IPS DF 19.7 (cell line): ENCODE measurements at regions not wholly inside any gene's neighbourhood (a gene's known extent, or its start where the extent isn't known, plus 50 kb on each side); places are given as distances from the start of the nearest gene placed in this dataset.
"Not testable (repeated sequence)": the region's sequence is repeated elsewhere in the genome, so short reads cannot be mapped to it uniquely, and the experiment has no call there.

ENCODE experiments used
- DNase-seq: peaks from one replicate; pipeline ENCODE4 v3.0.0-alpha.2; 2013; ENCODE audit warnings: low read depth, low spot score

- not testable (repeated sequence) for DNase-seq
Observed at GRCh38 chr21:14008436-14008835, 202.3 kb downstream of the LIPI start.

DNA sequence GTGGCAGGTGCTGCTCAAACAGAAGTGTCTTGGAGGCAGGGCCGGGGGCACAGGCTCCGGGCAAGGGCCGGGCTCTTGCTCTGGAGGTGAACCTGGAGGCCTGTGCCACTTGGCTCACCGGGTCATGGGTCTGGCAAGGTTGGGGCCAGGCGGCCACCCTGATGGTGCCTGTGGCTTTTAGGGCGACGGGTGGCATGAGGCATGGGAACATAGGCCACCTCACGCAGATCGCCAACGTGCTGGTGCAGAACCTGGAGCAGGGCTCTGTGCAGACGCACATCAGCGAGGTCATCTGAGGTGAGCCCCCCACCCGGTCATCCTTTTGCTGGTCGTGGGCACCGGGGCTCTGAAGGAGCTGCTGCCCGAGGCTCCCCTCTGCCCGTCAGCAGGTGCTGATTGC, 202.7 kb downstream of the LIPI start:
- not testable (repeated sequence) for DNase-seq

GRCh38 chr21:14006144-14006543, 204.6 kb downstream of the LIPI start:
- not testable (repeated sequence) for DNase-seq

DNA sequence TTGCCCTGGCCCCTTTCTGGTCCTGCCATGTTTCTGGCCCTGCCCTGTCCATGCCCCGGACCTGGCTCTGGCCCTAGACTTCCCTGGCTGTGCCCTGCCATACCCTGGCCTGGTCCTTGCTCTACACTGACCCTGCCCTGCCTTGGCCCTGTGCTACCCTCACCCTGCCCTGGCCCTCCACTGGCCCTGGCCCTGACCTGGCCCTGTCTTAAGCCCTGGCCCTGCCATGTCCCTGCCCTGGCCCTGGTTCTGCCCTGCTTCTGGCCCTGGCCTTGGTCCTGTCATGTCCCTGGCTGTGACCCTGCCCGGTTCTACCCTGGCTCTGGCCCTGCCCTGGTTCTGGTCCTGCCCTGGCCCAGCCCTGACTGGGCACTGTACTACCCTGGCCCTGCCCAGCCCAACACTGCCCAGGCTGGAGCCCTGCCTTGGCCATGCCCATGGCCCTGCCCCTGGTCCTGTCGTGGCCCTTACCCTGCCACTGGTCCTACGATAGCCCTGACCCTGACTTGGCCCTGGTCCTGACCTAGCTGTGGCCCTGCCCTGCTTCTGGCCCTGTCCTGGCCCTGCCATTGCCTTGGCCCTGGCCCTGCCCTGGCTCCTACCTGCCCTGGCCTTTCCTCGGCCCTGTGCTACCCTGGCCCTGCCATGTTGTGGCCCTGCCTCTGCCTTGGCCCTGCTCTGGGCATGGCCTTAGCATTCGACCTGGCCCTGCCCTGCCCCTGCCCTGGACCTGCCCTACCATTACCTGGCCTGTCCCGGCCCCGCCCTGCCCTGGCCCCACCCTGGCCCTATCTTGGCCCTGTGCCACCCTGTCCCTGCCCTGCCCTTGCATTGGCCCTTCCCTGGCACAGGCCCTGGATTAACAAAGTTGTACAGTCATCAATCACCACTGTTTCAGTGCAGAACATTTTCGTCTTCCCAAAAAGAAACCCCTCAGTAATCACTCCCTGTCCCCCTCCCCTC, 223.5 kb downstream of the LIPI start:
- not testable (repeated sequence) for DNase-seq

- not testable (repeated sequence) for DNase-seq
Observed at GRCh38 chr21:13985865-13986863, 224.6 kb downstream of the LIPI start.

GRCh38 chr21:13985137-13985864, 225.5 kb downstream of the LIPI start:
- not testable (repeated sequence) for DNase-seq

DNA sequence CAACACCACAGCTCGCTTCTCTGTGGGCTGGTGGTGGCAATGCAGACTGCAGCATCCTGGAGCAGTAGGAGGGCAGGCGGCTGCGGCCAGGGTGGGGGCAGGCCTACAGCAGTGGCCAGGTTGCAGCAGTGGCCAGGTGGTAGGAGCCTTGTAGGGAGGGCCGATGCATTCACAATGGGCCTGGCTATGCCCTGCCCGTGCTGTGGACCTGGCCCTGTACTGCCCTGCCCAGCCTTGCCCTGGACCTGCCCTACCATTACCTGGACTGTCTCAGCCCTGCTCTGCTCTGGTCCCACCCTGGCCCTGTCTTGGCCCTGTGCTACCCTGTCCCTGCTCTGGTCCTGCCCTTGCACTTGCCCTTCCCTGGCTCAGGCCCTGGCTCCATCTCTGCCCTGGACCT, 226.0 kb downstream of the LIPI start:
- DNase-seq: not testable (repeated sequence)

GRCh38 chr21:13981176-13982087, 229.3 kb downstream of the LIPI start:
- not testable (repeated sequence) for DNase-seq

- DNase-seq: peak; percentile 38
Observed at GRCh38 chr21:13980115-13980662, 230.6 kb downstream of the LIPI start.

DNA sequence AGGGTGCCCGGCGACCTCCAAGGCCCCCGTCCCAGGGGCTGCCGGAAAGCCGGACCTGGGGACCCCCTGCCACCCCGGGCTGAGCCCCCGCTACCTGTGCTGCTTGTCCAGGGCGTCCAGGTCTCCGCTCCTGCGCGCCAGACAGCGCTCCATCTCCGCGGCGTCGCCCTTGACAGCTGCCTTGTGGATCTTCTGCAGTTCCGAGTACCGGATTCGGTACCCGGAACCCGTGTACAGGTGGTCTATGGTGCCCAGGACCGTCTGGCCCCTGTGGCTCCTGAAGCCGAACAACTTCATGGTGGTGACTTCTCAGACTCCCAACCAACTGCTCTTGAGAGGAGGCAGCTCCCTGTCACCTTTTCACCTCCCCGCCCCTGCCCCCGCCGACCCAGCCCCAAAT, 231.1 kb downstream of the LIPI start:
- DNase-seq: not testable (repeated sequence)

GRCh38 chr21:13974582-13974981, 236.2 kb downstream of the LIPI start:
- DNase-seq: not testable (repeated sequence)

- DNase-seq: not testable (repeated sequence)
Observed at GRCh38 chr21:13969853-13970252, 240.9 kb downstream of the LIPI start.

DNA sequence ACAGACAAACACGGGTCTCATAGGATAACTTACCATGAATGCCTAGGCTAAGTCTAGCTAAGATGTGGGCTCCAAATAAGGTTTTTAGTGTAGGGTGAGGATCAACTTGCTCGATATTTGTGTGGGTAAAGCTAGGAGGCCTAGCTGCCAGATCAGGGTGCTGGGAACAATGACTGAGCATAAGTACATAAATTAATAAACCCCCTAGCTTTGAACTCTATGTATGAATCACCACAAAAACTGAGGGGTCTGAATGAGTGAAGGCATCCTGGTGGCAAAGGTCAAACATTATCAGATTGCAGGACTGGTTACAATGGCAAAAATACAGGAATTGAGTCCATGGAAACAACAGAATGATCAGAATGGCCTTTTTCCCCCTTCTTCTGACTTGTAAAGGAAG, 241.8 kb downstream of the LIPI start:
- not testable (repeated sequence) for DNase-seq

GRCh38 chr21:13963259-13963658, 247.5 kb downstream of the LIPI start:
- not testable (repeated sequence) for DNase-seq

DNA sequence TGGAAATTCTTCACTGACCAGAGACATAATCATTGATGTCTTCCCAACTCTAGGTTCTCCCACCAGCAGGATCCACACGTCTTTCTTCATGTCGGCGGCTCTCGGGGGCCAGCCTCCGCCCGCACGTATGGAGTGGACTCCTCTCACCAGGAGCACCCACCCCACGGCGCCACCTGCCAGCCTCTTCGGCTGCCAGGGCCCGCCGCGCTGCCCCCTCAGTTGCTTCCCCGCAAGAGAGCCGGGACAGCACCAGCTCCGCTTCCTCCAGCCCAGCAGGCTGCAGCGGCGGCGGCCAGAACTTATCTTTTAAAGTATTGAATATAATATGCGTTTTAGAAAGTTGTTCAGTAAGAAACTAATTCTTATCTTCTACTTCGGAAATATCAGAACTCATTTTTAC, 273.5 kb downstream of the LIPI start:
- DNase-seq: no peak

DNA sequence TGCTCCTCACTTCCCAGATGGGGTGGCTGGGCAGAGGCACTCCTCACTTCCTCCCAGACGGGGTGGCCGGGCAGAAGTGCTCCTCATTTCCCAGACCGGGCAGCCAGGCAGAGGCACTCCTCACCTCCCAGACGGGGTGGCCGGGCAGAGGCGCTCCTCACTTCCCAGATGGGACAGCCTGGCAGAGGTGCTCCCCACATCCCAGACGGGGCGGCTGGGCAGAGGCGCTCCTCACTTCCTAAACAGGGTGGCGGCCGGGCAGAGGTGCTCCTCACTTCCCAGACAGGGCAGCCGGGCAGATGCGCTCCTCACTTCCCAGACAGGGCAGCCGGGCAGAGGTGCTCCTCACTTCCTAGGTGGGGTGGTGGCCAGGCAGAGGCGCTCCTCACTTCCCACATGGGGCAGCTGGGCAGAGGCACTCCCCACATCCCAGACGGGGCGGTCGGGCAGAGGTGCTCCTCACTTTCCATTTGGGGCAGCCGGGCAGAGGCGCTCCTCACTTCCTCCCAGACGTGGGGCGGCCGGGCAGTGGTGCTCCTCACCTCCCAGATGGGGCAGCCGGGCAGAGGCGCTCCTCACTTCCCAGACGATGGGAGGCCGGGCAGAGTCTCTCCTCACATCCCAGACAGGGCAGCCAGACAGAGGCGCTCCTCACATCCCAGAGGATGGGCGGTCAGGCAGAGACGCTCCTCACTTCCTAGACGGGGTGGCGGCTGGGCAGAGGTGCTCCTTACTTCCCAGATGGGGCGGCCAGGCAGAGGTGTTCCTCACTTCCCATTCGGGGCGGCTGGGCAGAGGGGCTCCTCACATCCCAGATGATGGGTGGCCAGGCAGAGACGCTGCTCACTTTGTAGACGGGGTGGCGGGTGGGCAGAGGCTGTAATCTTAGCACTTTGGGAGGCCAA, 274.5 kb downstream of the LIPI start:
- DNase-seq: not testable (repeated sequence)

- not testable (repeated sequence) for DNase-seq
Observed at GRCh38 chr21:13935396-13936032, 275.2 kb downstream of the LIPI start.

- not testable (repeated sequence) for DNase-seq
Observed at GRCh38 chr21:13934887-13935342, 275.8 kb downstream of the LIPI start.
